RWPE2 (cell line): ENCODE measurements at regions not wholly inside any gene's neighbourhood (a gene's known extent, or its start where the extent isn't known, plus 50 kb on each side); places are given as distances from the start of the nearest gene placed in this dataset.
"Not testable (repeated sequence)": the region's sequence is repeated elsewhere in the genome, so short reads cannot be mapped to it uniquely, and the experiment has no call there.

Experiments
- ATAC-seq: fragments of 200-7000 bp; cut with Tn5 transposase; 3 replicates; pipeline ENCODE4 v1.9.1; 2021; ENCODE audit warnings: low read depth
- DNase-seq: peaks from one replicate; pipeline ENCODE4 v3.0.0-alpha.2; 2020; ENCODE audit warnings: low spot score
- H3K27ac ChIP-seq: fragments of 450-650 bp; 2 replicates; pipeline ENCODE4 v1.5.1; 2017; ENCODE audit warnings: mild to moderate bottlenecking; ENCODE audit not compliant: poor library complexity, severe bottlenecking
- H3K27me3 ChIP-seq: fragments of 250-450 bp; sonication (Bioruptor Pico); 2 replicates; pipeline ENCODE4 v1.5.1; 2021; ENCODE audit warnings: mild to moderate bottlenecking, moderate library complexity; ENCODE audit not compliant: insufficient read depth, poor library complexity, severe bottlenecking
- H3K36me3 ChIP-seq: fragments of 250-450 bp; sonication (Bioruptor Pico); 2 replicates; pipeline ENCODE4 v1.5.1; 2020; ENCODE audit warnings: low read depth, mild to moderate bottlenecking, moderate library complexity
- H3K4me1 ChIP-seq: fragments of 250-450 bp; sonication (Bioruptor Pico); 2 replicates; pipeline ENCODE4 v1.5.1; 2021; ENCODE audit warnings: mild to moderate bottlenecking, moderate library complexity; ENCODE audit not compliant: insufficient read depth, poor library complexity, severe bottlenecking
- H3K4me3 ChIP-seq: fragments of 250-450 bp; sonication (Bioruptor Pico); 2 replicates; pipeline ENCODE4 v1.5.1; 2021; ENCODE audit warnings: mild to moderate bottlenecking, moderate library complexity; ENCODE audit not compliant: severe bottlenecking
- H3K9me3 ChIP-seq: fragments of 250-450 bp; sonication (Bioruptor Pico); 2 replicates; pipeline ENCODE4 v1.5.1; 2021; ENCODE audit warnings: mild to moderate bottlenecking, moderate library complexity; ENCODE audit not compliant: severe bottlenecking
- CTCF ChIP-seq: fragments of 450-650 bp; IDR thresholded peaks from one replicate; pipeline ENCODE4 v1.5.1; 2017; ENCODE audit warnings: mild to moderate bottlenecking, moderate library complexity; ENCODE audit not compliant: poor library complexity, severe bottlenecking

- no peaks in the 10 kb centered on the region for H3K9me3 ChIP-seq
- TF ChIP-seq CTCF, result no peak
- H3K27ac ChIP-seq, result no peak overlapping the region
Measured at GRCh38 chr14:105924951-105925591, 398.7 kb downstream of the TMEM121 start.

GRCh38 chr14:105925615-105926372, 399.4 kb downstream of the TMEM121 start:
- Histone ChIP-seq H3K27me3 (no peaks in the 10 kb centered on the region), H3K9me3 (no peaks in the 10 kb centered on the region), H3K27ac (no peak overlapping the region), H3K36me3 (no peaks in the 10 kb centered on the region), H3K4me1 (no peaks in the 10 kb centered on the region), H3K4me3 (no peak overlapping the region)
- ATAC-seq, result no peak
- DNase-seq, result peak; percentile 38
- TF ChIP-seq CTCF, result no peak

More at GRCh38 chr14:105924951-105925591, 398.7 kb downstream of the TMEM121 start:
- Histone ChIP-seq H3K36me3 (no peaks in the 10 kb centered on the region), H3K27me3 (no peaks in the 10 kb centered on the region), H3K4me3 (no peak overlapping the region), H3K4me1 (no peaks in the 10 kb centered on the region)
- ATAC-seq (no peak), DNase-seq (peak; percentile 36)

- H3K36me3 ChIP-seq, result no peaks in the 10 kb centered on the region
- no peak for TF ChIP-seq CTCF
- peak; percentile 54 for DNase-seq
- ATAC-seq, result no peak
- H3K27ac ChIP-seq, result no peak overlapping the region
- no peaks in the 10 kb centered on the region for H3K9me3 ChIP-seq
- H3K27me3 ChIP-seq, result no peaks in the 10 kb centered on the region
- no peaks in the 10 kb centered on the region for H3K4me1 ChIP-seq
- no peak overlapping the region for H3K4me3 ChIP-seq
Measured at GRCh38 chr14:105926373-105927095, 400.2 kb downstream of the TMEM121 start.

- no peak; the same call in 2 of the 3 replicates for ATAC-seq
- Histone ChIP-seq H3K27me3 (no peaks in the 10 kb centered on the region), H3K4me1 (no peaks in the 10 kb centered on the region), H3K4me3 (no peak overlapping the region), H3K9me3 (peaks cover under 1% of the 10 kb centered on the region), H3K27ac (no peak overlapping the region), H3K36me3 (no peaks in the 10 kb centered on the region)
- TF ChIP-seq CTCF, result no peak
- DNase-seq, result peak; percentile 47
Measured at GRCh38 chr14:105927096-105928060, 401.0 kb downstream of the TMEM121 start.

- H3K4me1 ChIP-seq, H3K27me3 ChIP-seq, ATAC-seq, H3K27ac ChIP-seq, H3K36me3 ChIP-seq, H3K4me3 ChIP-seq, H3K9me3 ChIP-seq: not testable (repeated sequence)
- DNase-seq, result peak; percentile 66
Measured at GRCh38 chr14:105928171-105929111, 402.1 kb downstream of the TMEM121 start.
